B cell (primary cell): ENCODE measurements at regions not wholly inside any gene's neighbourhood (a gene's known extent, or its start where the extent isn't known, plus 50 kb on each side); places are given as distances from the start of the nearest gene placed in this dataset.

Source experiments
- ATAC-seq: fragments of 200-7000 bp; cut with Tn5 transposase; one replicate; pipeline ENCODE4 v1.10.0; 2021; ENCODE audit warnings: low read depth, mild to moderate bottlenecking, moderate number of reproducible peaks, moderate library complexity
- CTCF ChIA-PET: fragments of 350-600 bp; sonication (Branson Sonifier 250); formaldehyde crosslinking; loops from one replicate; lab custom pipeline; 2021; ENCODE audit warnings: antibody characterized with exemption, inconsistent platforms; lab: Charles Lee
- POLR2A ChIA-PET: fragments of 350-600 bp; sonication (Branson Sonifier 250); formaldehyde crosslinking; loops from one replicate; lab custom pipeline; 2021; ENCODE audit warnings: antibody characterized with exemption; lab: Charles Lee
- DNase-seq: peaks from one replicate; pipeline ENCODE4 v3.0.0; 2013
- H2AFZ ChIP-seq: 2 replicates; pipeline ENCODE4 v1.6.1; 2012; ENCODE audit warnings: mild to moderate bottlenecking, low read depth, low read length; ENCODE audit not compliant: insufficient read depth, poor library complexity, severe bottlenecking
- H3K27ac ChIP-seq, 2 donors: 1 replicate in 1 of 2; 2 replicates in 1 of 2; pipeline ENCODE4 v1.5.1; 2012 to 2013; ENCODE audit warnings: low read length in 2 of 2, mild to moderate bottlenecking in 2 of 2, moderate library complexity in 1 of 2
- H3K27me3 ChIP-seq, 4 experiments: fragments of 200-600 bp in 1 of 4; sonication (generic) in 1 of 4; replicated peaks in 1 of 4; 1 replicate in 2 of 4; 2 replicates in 2 of 4; pipeline versions ENCODE4 v1.6.1 to v1.7.0; 2013 to 2016; ENCODE audit warnings: low read length in 3 of 4, mild to moderate bottlenecking in 2 of 4, mixed read lengths in 1 of 4, moderate library complexity in 1 of 4; ENCODE audit not compliant: insufficient read depth in 4 of 4, control insufficient read depth in 3 of 4; ENCODE audit errors: control extremely low read depth in 1 of 4
- H3K36me3 ChIP-seq, 2 experiments: replicated peaks in 1 of 2; 1 replicate in 1 of 2; 2 replicates in 1 of 2; pipeline versions ENCODE4 v1.6.1 to v1.7.1; 2013; ENCODE audit warnings: low read length in 1 of 2; ENCODE audit not compliant: insufficient read depth in 2 of 2, control insufficient read depth in 1 of 2; ENCODE audit errors: control extremely low read depth in 1 of 2, extremely low read depth in 1 of 2
- H3K4me1 ChIP-seq, 2 donors: fragments of 200-600 bp in 1 of 2; sonication (generic) in 1 of 2; 1 replicate in 1 of 2; 2 replicates in 1 of 2; pipeline versions ENCODE4 v1.5.1 to v1.6.1; 2013 to 2017; ENCODE audit warnings: low read length in 2 of 2; ENCODE audit not compliant: control insufficient read depth in 2 of 2, insufficient read depth in 2 of 2
- H3K4me2 ChIP-seq: replicated peaks from 2 replicates; pipeline ENCODE3; 2012; ENCODE audit warnings: mild to moderate bottlenecking, low read depth, low read length; ENCODE audit not compliant: poor library complexity, severe bottlenecking
- H3K4me3 ChIP-seq, 5 experiments: fragments of 200-600 bp in 1 of 5; sonication (generic) in 1 of 5; 1 replicate in 3 of 5; 2 replicates in 2 of 5; pipeline versions ENCODE4 v1.5.1 to v1.7.0; 2011 to 2016; ENCODE audit warnings: low read length in 4 of 5, mild to moderate bottlenecking in 4 of 5, low read depth in 2 of 5, control low read depth in 1 of 5, moderate library complexity in 1 of 5; ENCODE audit not compliant: insufficient read depth in 1 of 5; ENCODE audit errors: control extremely low read depth in 1 of 5, extremely low read depth in 1 of 5
- H3K79me2 ChIP-seq: fragments of 200-600 bp; sonication (generic); one replicate; pipeline ENCODE4 v1.6.0; 2016; ENCODE audit warnings: low read length; ENCODE audit not compliant: control insufficient read depth, insufficient read depth
- H3K9ac ChIP-seq: fragments of 200-600 bp; sonication (generic); 2 replicates; pipeline ENCODE4 v1.6.1; 2017; ENCODE audit warnings: mild to moderate bottlenecking, low read length, moderate library complexity
- H3K9me3 ChIP-seq, 3 donors: one replicate each; pipeline versions ENCODE4 v1.6.1 to v1.7.1; 2013; ENCODE audit warnings: low read length in 2 of 3; ENCODE audit not compliant: control insufficient read depth in 2 of 3, insufficient read depth in 1 of 3; ENCODE audit errors: control extremely low read depth in 1 of 3
- H4K20me1 ChIP-seq: 2 replicates; pipeline ENCODE4 v1.6.0; 2012; ENCODE audit warnings: mild to moderate bottlenecking, low read length; ENCODE audit not compliant: insufficient read depth, control insufficient read depth, poor library complexity, severe bottlenecking
- H3K27ac Mint-ChIP-seq: one replicate; pipeline ENCODE4 v1.8.0; 2021; ENCODE audit warnings: mixed read lengths
- H3K27me3 Mint-ChIP-seq: one replicate; pipeline ENCODE4 v1.8.0; 2021; ENCODE audit warnings: mixed read lengths
- H3K4me1 Mint-ChIP-seq: one replicate; pipeline ENCODE4 v1.8.0; 2021; ENCODE audit warnings: mixed read lengths
- H3K4me3 Mint-ChIP-seq: one replicate; pipeline ENCODE4 v1.8.0; 2021; ENCODE audit warnings: mixed read lengths
- H3K9me3 Mint-ChIP-seq: one replicate; pipeline ENCODE4 v1.8.0; 2022; ENCODE audit warnings: mixed read lengths; ENCODE audit not compliant: insufficient read depth
- EZH2 ChIP-seq: IDR thresholded peaks from 2 replicates; pipeline ENCODE4 v1.6.1; 2012; ENCODE audit warnings: borderline replicate concordance, low read depth, mild to moderate bottlenecking, moderate library complexity, low read length; ENCODE audit not compliant: insufficient read depth, poor library complexity, severe bottlenecking
- WGBS: methylation state at CpG from one replicate; pipeline ENCODE4 v1.1.5; 2013; ENCODE audit warnings: missing lambda C conversion rate; ENCODE audit not compliant: insufficient coverage; 5-methylcytosine and 5-hydroxymethylcytosine counted together
- intact Hi-C: fragments of 100-400 bp; cut with micrococcal nuclease; formaldehyde crosslinking; loops from one replicate; pipeline ENCODE4 v1.10.0; 2022
- TF ChIP-seq, protein P1 (sequence below): fragments of 200-600 bp; IDR thresholded peaks from one replicate; pipeline ENCODE4 v1.8.0; 2022; ENCODE audit warnings: antibody characterized with exemption, mild to moderate bottlenecking

- intact Hi-C loops, result no loop called here
- ChIA-PET CTCF (no interaction called here), POLR2A (no interaction called here)
- DNase-seq (no peak), ATAC-seq (no peak)
- H3K4me1 Mint-ChIP-seq, result no peaks in the 10 kb centered on the region
- no peak overlapping the region for H3K27ac Mint-ChIP-seq
- H3K36me3 ChIP-seq, result no peaks in the 10 kb centered on the region
- no peak overlapping the region for H2AFZ ChIP-seq
- TF ChIP-seq, protein P1, sequence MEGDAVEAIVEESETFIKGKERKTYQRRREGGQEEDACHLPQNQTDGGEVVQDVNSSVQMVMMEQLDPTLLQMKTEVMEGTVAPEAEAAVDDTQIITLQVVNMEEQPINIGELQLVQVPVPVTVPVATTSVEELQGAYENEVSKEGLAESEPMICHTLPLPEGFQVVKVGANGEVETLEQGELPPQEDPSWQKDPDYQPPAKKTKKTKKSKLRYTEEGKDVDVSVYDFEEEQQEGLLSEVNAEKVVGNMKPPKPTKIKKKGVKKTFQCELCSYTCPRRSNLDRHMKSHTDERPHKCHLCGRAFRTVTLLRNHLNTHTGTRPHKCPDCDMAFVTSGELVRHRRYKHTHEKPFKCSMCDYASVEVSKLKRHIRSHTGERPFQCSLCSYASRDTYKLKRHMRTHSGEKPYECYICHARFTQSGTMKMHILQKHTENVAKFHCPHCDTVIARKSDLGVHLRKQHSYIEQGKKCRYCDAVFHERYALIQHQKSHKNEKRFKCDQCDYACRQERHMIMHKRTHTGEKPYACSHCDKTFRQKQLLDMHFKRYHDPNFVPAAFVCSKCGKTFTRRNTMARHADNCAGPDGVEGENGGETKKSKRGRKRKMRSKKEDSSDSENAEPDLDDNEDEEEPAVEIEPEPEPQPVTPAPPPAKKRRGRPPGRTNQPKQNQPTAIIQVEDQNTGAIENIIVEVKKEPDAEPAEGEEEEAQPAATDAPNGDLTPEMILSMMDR, result no peak
- no peak for TF ChIP-seq EZH2
- H3K4me3 Mint-ChIP-seq, result no peak overlapping the region
- no peaks in the 10 kb centered on the region for H3K4me1 ChIP-seq
- H3K9ac ChIP-seq, result no peak overlapping the region
- H3K4me2 ChIP-seq, result no peak overlapping the region
- H3K27me3 ChIP-seq, result no peaks in the 10 kb centered on the region
- no peaks in the 10 kb centered on the region for H4K20me1 ChIP-seq
- no peaks in the 10 kb centered on the region for H3K9me3 Mint-ChIP-seq
- H3K4me3 ChIP-seq, result no peak overlapping the region
- H3K27ac ChIP-seq, result no peak overlapping the region
- H3K79me2 ChIP-seq, result no peaks in the 10 kb centered on the region
- no peaks in the 10 kb centered on the region for H3K27me3 Mint-ChIP-seq
- H3K9me3 ChIP-seq, result no peaks in the 10 kb centered on the region
Observed at GRCh38 chrX:87272491-87272890, 245.1 kb upstream of the KLHL4 start.

- H3K4me3 ChIP-seq, result no peak overlapping the region
- H3K9me3 ChIP-seq, result no peaks in the 10 kb centered on the region
- ATAC-seq (no peak), DNase-seq (peak; percentile 1)
- ChIA-PET CTCF (no interaction called here), POLR2A (no interaction called here)
- no peaks in the 10 kb centered on the region for H3K27me3 ChIP-seq
- TF ChIP-seq, protein P1, result peak; percentile 47
- TF ChIP-seq EZH2, result no peak
- H4K20me1 ChIP-seq, result no peaks in the 10 kb centered on the region
- H3K4me2 ChIP-seq, result no peak overlapping the region
- Mint-ChIP-seq H3K4me3 (no peak overlapping the region), H3K9me3 (no peaks in the 10 kb centered on the region), H3K27ac (no peak overlapping the region), H3K27me3 (no peaks in the 10 kb centered on the region), H3K4me1 (no peaks in the 10 kb centered on the region)
- no peaks in the 10 kb centered on the region for H3K4me1 ChIP-seq
- H3K27ac ChIP-seq, result no peak overlapping the region
- no peak overlapping the region for H2AFZ ChIP-seq
- no CpG with 5 or more reads among the region's 4 CpGs for WGBS
- H3K79me2 ChIP-seq, result no peaks in the 10 kb centered on the region
- intact Hi-C loops, result no loop called here
- H3K9ac ChIP-seq, result no peak overlapping the region
- no peaks in the 10 kb centered on the region for H3K36me3 ChIP-seq
Observed at GRCh38 chrX:87299563-87300160, 217.9 kb upstream of the KLHL4 start.
